IPS-18a (cell line): ENCODE measurements at regions not wholly inside any gene's neighbourhood (a gene's known extent, or its start where the extent isn't known, plus 50 kb on each side); places are given as distances from the start of the nearest gene placed in this dataset.

Experiments
- H3K27ac ChIP-seq: one replicate; pipeline ENCODE4 v1.5.1; 2013; ENCODE audit warnings: low read length
- H3K27me3 ChIP-seq: one replicate; pipeline ENCODE4 v1.6.1; 2013; ENCODE audit warnings: mild to moderate bottlenecking, low read length; ENCODE audit not compliant: control insufficient read depth, insufficient read depth
- H3K36me3 ChIP-seq: one replicate; pipeline ENCODE4 v1.6.1; 2013; ENCODE audit warnings: low read depth, low read length; ENCODE audit not compliant: control insufficient read depth
- H3K4me1 ChIP-seq: one replicate; pipeline ENCODE4 v1.6.1; 2013; ENCODE audit warnings: low read depth, low read length; ENCODE audit not compliant: control insufficient read depth
- H3K4me3 ChIP-seq: one replicate; pipeline ENCODE4 v1.5.1; 2013; ENCODE audit warnings: low read length
- H3K9ac ChIP-seq: one replicate; pipeline ENCODE4 v1.6.1; 2013; ENCODE audit warnings: mild to moderate bottlenecking, low read length, moderate library complexity
- H3K9me3 ChIP-seq: one replicate; pipeline ENCODE4 v1.6.1; 2013; ENCODE audit warnings: low read depth, low read length; ENCODE audit not compliant: control insufficient read depth

- no peak overlapping the region for H3K9ac ChIP-seq
- H3K9me3 ChIP-seq: no peaks in the 10 kb centered on the region
- H3K4me1 ChIP-seq: no peaks in the 10 kb centered on the region
- no peaks in the 10 kb centered on the region for H3K36me3 ChIP-seq
- H3K27me3 ChIP-seq: no peaks in the 10 kb centered on the region
- no peak overlapping the region for H3K27ac ChIP-seq
- H3K4me3 ChIP-seq: no peak overlapping the region
Observed at GRCh38 chr10:78570633-78571235, 498.0 kb upstream of the ZMIZ1 start.

- H3K4me1 ChIP-seq: no peaks in the 10 kb centered on the region
- no peak overlapping the region for H3K9ac ChIP-seq
- H3K4me3 ChIP-seq: no peak overlapping the region
- H3K27me3 ChIP-seq: no peaks in the 10 kb centered on the region
- no peaks in the 10 kb centered on the region for H3K9me3 ChIP-seq
- no peak overlapping the region for H3K27ac ChIP-seq
- no peaks in the 10 kb centered on the region for H3K36me3 ChIP-seq
Observed at GRCh38 chr10:78571286-78571685, 497.5 kb upstream of the ZMIZ1 start.

GRCh38 chr10:78571891-78572290, 496.9 kb upstream of the ZMIZ1 start:
- Histone ChIP-seq H3K9ac (no peak overlapping the region), H3K4me1 (no peaks in the 10 kb centered on the region), H3K9me3 (no peaks in the 10 kb centered on the region), H3K4me3 (no peak overlapping the region), H3K27ac (no peak overlapping the region), H3K27me3 (no peaks in the 10 kb centered on the region), H3K36me3 (no peaks in the 10 kb centered on the region)

- Histone ChIP-seq H3K36me3 (no peaks in the 10 kb centered on the region), H3K9me3 (no peaks in the 10 kb centered on the region), H3K4me3 (no peak overlapping the region), H3K4me1 (no peaks in the 10 kb centered on the region), H3K9ac (no peak overlapping the region), H3K27me3 (no peaks in the 10 kb centered on the region), H3K27ac (no peak overlapping the region)
Observed at GRCh38 chr10:78572565-78572964, 496.2 kb upstream of the ZMIZ1 start.

- H3K4me3 ChIP-seq: no peak overlapping the region
- H3K4me1 ChIP-seq: no peaks in the 10 kb centered on the region
- no peaks in the 10 kb centered on the region for H3K36me3 ChIP-seq
- no peak overlapping the region for H3K9ac ChIP-seq
- H3K27ac ChIP-seq: no peak overlapping the region
- no peaks in the 10 kb centered on the region for H3K9me3 ChIP-seq
- H3K27me3 ChIP-seq: no peaks in the 10 kb centered on the region
Observed at GRCh38 chr10:78574547-78574946, 494.2 kb upstream of the ZMIZ1 start.

GRCh38 chr10:78575400-78575799, 493.4 kb upstream of the ZMIZ1 start:
- no peaks in the 10 kb centered on the region for H3K9me3 ChIP-seq
- no peak overlapping the region for H3K27ac ChIP-seq
- no peaks in the 10 kb centered on the region for H3K27me3 ChIP-seq
- H3K4me1 ChIP-seq: no peaks in the 10 kb centered on the region
- no peaks in the 10 kb centered on the region for H3K36me3 ChIP-seq
- H3K9ac ChIP-seq: no peak overlapping the region
- H3K4me3 ChIP-seq: no peak overlapping the region

- no peaks in the 10 kb centered on the region for H3K27me3 ChIP-seq
- no peak overlapping the region for H3K27ac ChIP-seq
- H3K4me1 ChIP-seq: no peaks in the 10 kb centered on the region
- H3K36me3 ChIP-seq: no peaks in the 10 kb centered on the region
- H3K9ac ChIP-seq: no peak overlapping the region
- H3K4me3 ChIP-seq: no peak overlapping the region
- no peaks in the 10 kb centered on the region for H3K9me3 ChIP-seq
Observed at GRCh38 chr10:78576276-78576675, 492.5 kb upstream of the ZMIZ1 start.

GRCh38 chr10:78577712-78578111, 491.1 kb upstream of the ZMIZ1 start:
- H3K27ac ChIP-seq: no peak overlapping the region

GRCh38 chr10:78578929-78579328, 489.8 kb upstream of the ZMIZ1 start:
- Histone ChIP-seq H3K9me3 (no peaks in the 10 kb centered on the region), H3K36me3 (no peaks in the 10 kb centered on the region), H3K9ac (no peak overlapping the region), H3K4me3 (no peak overlapping the region), H3K27ac (no peak overlapping the region), H3K4me1 (no peaks in the 10 kb centered on the region), H3K27me3 (no peaks in the 10 kb centered on the region)

More at GRCh38 chr10:78577712-78578111, 491.1 kb upstream of the ZMIZ1 start:
- H3K9ac ChIP-seq: no peak overlapping the region
- H3K9me3 ChIP-seq: no peaks in the 10 kb centered on the region
- no peaks in the 10 kb centered on the region for H3K36me3 ChIP-seq
- no peaks in the 10 kb centered on the region for H3K4me1 ChIP-seq
- no peaks in the 10 kb centered on the region for H3K27me3 ChIP-seq
- H3K4me3 ChIP-seq: no peak overlapping the region

GRCh38 chr10:78579576-78579975, 489.2 kb upstream of the ZMIZ1 start:
- H3K27ac ChIP-seq: no peak overlapping the region

GRCh38 chr10:78579995-78580394, 488.8 kb upstream of the ZMIZ1 start:
- H3K27me3 ChIP-seq: no peaks in the 10 kb centered on the region

More at GRCh38 chr10:78579576-78579975, 489.2 kb upstream of the ZMIZ1 start:
- Histone ChIP-seq H3K36me3 (no peaks in the 10 kb centered on the region), H3K4me3 (no peak overlapping the region), H3K9ac (no peak overlapping the region), H3K27me3 (no peaks in the 10 kb centered on the region), H3K9me3 (no peaks in the 10 kb centered on the region), H3K4me1 (no peaks in the 10 kb centered on the region)

GRCh38 chr10:78581133-78581694, 487.6 kb upstream of the ZMIZ1 start:
- H3K9ac ChIP-seq: no peak overlapping the region
- no peaks in the 10 kb centered on the region for H3K4me1 ChIP-seq
- H3K27me3 ChIP-seq: no peaks in the 10 kb centered on the region
- no peaks in the 10 kb centered on the region for H3K9me3 ChIP-seq
- no peaks in the 10 kb centered on the region for H3K36me3 ChIP-seq
- H3K4me3 ChIP-seq: no peak overlapping the region
- no peak overlapping the region for H3K27ac ChIP-seq

More at GRCh38 chr10:78579995-78580394, 488.8 kb upstream of the ZMIZ1 start:
- no peaks in the 10 kb centered on the region for H3K36me3 ChIP-seq
- H3K9me3 ChIP-seq: no peaks in the 10 kb centered on the region
- H3K9ac ChIP-seq: no peak overlapping the region
- H3K4me1 ChIP-seq: no peaks in the 10 kb centered on the region
- H3K27ac ChIP-seq: no peak overlapping the region
- no peak overlapping the region for H3K4me3 ChIP-seq
